RWPE1 (cell line): ENCODE measurements at regions not wholly inside any gene's neighbourhood (a gene's known extent, or its start where the extent isn't known, plus 50 kb on each side); places are given as distances from the start of the nearest gene placed in this dataset.
"Not testable (repeated sequence)": the region's sequence is repeated elsewhere in the genome, so short reads cannot be mapped to it uniquely, and the experiment has no call there.

Source experiments
- CTCF ChIA-PET: fragments of 350-600 bp; sonication (Branson Sonifier 250); formaldehyde crosslinking; extraction: SDS; loops from one replicate; lab custom pipeline; 2021; lab: Yijun Ruan, JAX
- POLR2A ChIA-PET: fragments of 400-600 bp; formaldehyde crosslinking; extraction: SDS; loops from one replicate; lab custom pipeline; 2020; ENCODE audit warnings: antibody characterized with exemption; ENCODE audit not compliant: low non-redundant PET; lab: Yijun Ruan, JAX
- DNase-seq: peaks from one replicate; pipeline ENCODE4 v3.0.0; 2012; ENCODE audit warnings: low spot score
- H3K27ac ChIP-seq: fragments of 450-650 bp; 2 replicates; pipeline ENCODE4 v1.5.1; 2017
- CTCF ChIP-seq: fragments of 450-650 bp; conservative IDR thresholded peaks from 2 replicates; pipeline ENCODE4 v1.5.1; 2017; ENCODE audit warnings: low read depth, mild to moderate bottlenecking

- ChIA-PET CTCF (no interaction called here), POLR2A (no interaction called here)
- DNase-seq, result no peak
- no peak overlapping the region for H3K27ac ChIP-seq
- no peak for TF ChIP-seq CTCF
These were observed 169.8 kb downstream of the POTEB3 start for GRCh38 chr15:21270474-21270873.

GRCh38 chr15:21269673-21270072 is 170.6 kb downstream of the POTEB3 start:
- H3K27ac ChIP-seq, POLR2A ChIA-PET, CTCF ChIA-PET, DNase-seq: not testable (repeated sequence)

GRCh38 chr15:21269121-21269520 is 171.2 kb downstream of the POTEB3 start:
- ChIA-PET CTCF (no interaction called here), POLR2A (no interaction called here)
- no peak for DNase-seq
- H3K27ac ChIP-seq, result no peak overlapping the region
- TF ChIP-seq CTCF, result no peak

GRCh38 chr15:21268436-21268940 is 171.8 kb downstream of the POTEB3 start:
- no peak for TF ChIP-seq CTCF
- DNase-seq, result no peak
- H3K27ac ChIP-seq, result no peak overlapping the region
- CTCF ChIA-PET, result no interaction called here
- POLR2A ChIA-PET, result no interaction called here

GRCh38 chr15:21267671-21268395 is 172.5 kb downstream of the POTEB3 start:
- TF ChIP-seq CTCF, result no peak
- H3K27ac ChIP-seq, result no peak overlapping the region
- no peak for DNase-seq
- ChIA-PET POLR2A (no interaction called here), CTCF (interaction anchor here (0.6 kb wide), 1 partner anchor 1383 kb away, joined by 4 read pairs; no protein-coding TSS in a partner anchor)

- no peak overlapping the region for H3K27ac ChIP-seq
- no peak for TF ChIP-seq CTCF
- ChIA-PET CTCF (interaction anchor here (0.6 kb wide), 1 partner anchor 1383 kb away, joined by 4 read pairs; no protein-coding TSS in a partner anchor), POLR2A (no interaction called here)
- no peak for DNase-seq
These were observed 173.1 kb downstream of the POTEB3 start for GRCh38 chr15:21267226-21267625.

- CTCF ChIA-PET, H3K27ac ChIP-seq, DNase-seq, POLR2A ChIA-PET: not testable (repeated sequence)
These were observed 174.7 kb downstream of the POTEB3 start for GRCh38 chr15:21265628-21266027.
